HEK293 (cell line): ENCODE measurements at regions not wholly inside any gene's neighbourhood (a gene's known extent, or its start where the extent isn't known, plus 50 kb on each side); places are given as distances from the start of the nearest gene placed in this dataset.
A peak's percentile ranks its signal among the peaks of the same experiment; 100 is the strongest.

Experiments used
- CTCF ChIA-PET: fragments of 350-600 bp; formaldehyde crosslinking; extraction: SDS; loops from one replicate; lab custom pipeline; 2021; ENCODE audit warnings: antibody characterized with exemption; lab: Yijun Ruan, JAX
- POLR2A ChIA-PET: fragments of 300-600 bp; formaldehyde crosslinking; extraction: SDS; loops from one replicate; lab custom pipeline; 2020; ENCODE audit warnings: antibody characterized with exemption, inconsistent platforms; lab: Yijun Ruan, JAX
- H3K27ac ChIP-seq: fragments of 200-500 bp; sonication (Bioruptor generic); 2 replicates; pipeline ENCODE4 v1.5.1; 2014; ENCODE audit warnings: low read depth, low read length, control low read depth, inconsistent platforms; ENCODE audit errors: extremely low read depth
- H3K36me3 ChIP-seq, 2 experiments: fragments of 200-500 bp in 1 of 2; sonication (Bioruptor generic) in 1 of 2; 1 replicate in 1 of 2; 2 replicates in 1 of 2; pipeline ENCODE4 v1.5.1; 2014 to 2017; ENCODE audit warnings: inconsistent platforms in 2 of 2, low read length in 2 of 2; ENCODE audit not compliant: control insufficient read depth in 2 of 2, insufficient read depth in 1 of 2
- H3K4me1 ChIP-seq: fragments of 200-500 bp; sonication (Bioruptor generic); 2 replicates; pipeline ENCODE4 v1.5.1; 2014; ENCODE audit warnings: mild to moderate bottlenecking, low read length, inconsistent platforms; ENCODE audit not compliant: control insufficient read depth, insufficient read depth
- H3K4me3 ChIP-seq: 2 replicates; pipeline ENCODE4 v1.5.1; 2011; ENCODE audit warnings: low read depth, mild to moderate bottlenecking, control low read depth, low read length, moderate library complexity
- H3K9me3 ChIP-seq: fragments of 200-500 bp; sonication (Bioruptor generic); 2 replicates; pipeline ENCODE4 v1.5.1; 2014; ENCODE audit warnings: low read depth, low read length, inconsistent platforms; ENCODE audit not compliant: control insufficient read depth, insufficient read depth
- CTCF ChIP-seq: fragments of 450-650 bp; formaldehyde crosslinking; IDR thresholded peaks from 2 replicates; pipeline ENCODE4 v1.5.1; 2016; ENCODE audit warnings: missing biosample characterization, missing genetic modification characterization
- YY1 ChIP-seq: fragments of 450-650 bp; formaldehyde crosslinking; IDR thresholded peaks from 2 replicates; pipeline ENCODE4 v1.5.1; 2018; ENCODE audit warnings: missing biosample characterization, missing genetic modification characterization
- ZBTB17 ChIP-seq: fragments of 450-650 bp; formaldehyde crosslinking; IDR thresholded peaks from 2 replicates; pipeline ENCODE4 v1.5.1; 2016; ENCODE audit warnings: missing biosample characterization, missing genetic modification characterization
- ZBTB8A ChIP-seq: fragments of 450-650 bp; formaldehyde crosslinking; IDR thresholded peaks from 2 replicates; pipeline ENCODE4 v1.5.1; 2016; ENCODE audit warnings: missing biosample characterization, missing genetic modification characterization
- ZIC2 ChIP-seq: fragments of 450-650 bp; formaldehyde crosslinking; IDR thresholded peaks from 2 replicates; pipeline ENCODE4 v1.5.1; 2016; ENCODE audit warnings: missing biosample characterization, missing genetic modification characterization
- ZNF155 ChIP-seq: fragments of 450-650 bp; formaldehyde crosslinking; IDR thresholded peaks from 2 replicates; pipeline ENCODE4 v1.5.1; 2016; ENCODE audit warnings: missing biosample characterization, missing genetic modification characterization
- ZNF175 ChIP-seq: fragments of 450-650 bp; formaldehyde crosslinking; IDR thresholded peaks from 2 replicates; pipeline ENCODE4 v1.5.1; 2016; ENCODE audit warnings: missing biosample characterization, missing genetic modification characterization
- ZNF24 ChIP-seq: fragments of 450-650 bp; formaldehyde crosslinking; IDR thresholded peaks from 2 replicates; pipeline ENCODE4 v1.5.1; 2016; ENCODE audit warnings: missing biosample characterization, missing genetic modification characterization
- ZNF280C ChIP-seq: fragments of 450-650 bp; formaldehyde crosslinking; IDR thresholded peaks from 2 replicates; pipeline ENCODE4 v1.5.1; 2016; ENCODE audit warnings: missing biosample characterization, missing genetic modification characterization
- ZNF302 ChIP-seq: fragments of 450-650 bp; formaldehyde crosslinking; IDR thresholded peaks from 2 replicates; pipeline ENCODE4 v1.5.1; 2016; ENCODE audit warnings: missing biosample characterization, missing genetic modification characterization, low read depth
- ZNF350 ChIP-seq: fragments of 450-650 bp; formaldehyde crosslinking; IDR thresholded peaks from 2 replicates; pipeline ENCODE4 v1.5.0; 2017; ENCODE audit warnings: missing biosample characterization, mild to moderate bottlenecking, missing genetic modification characterization
- ZNF362 ChIP-seq: fragments of 450-650 bp; formaldehyde crosslinking; IDR thresholded peaks from 2 replicates; pipeline ENCODE4 v1.5.1; 2016; ENCODE audit warnings: missing biosample characterization, missing genetic modification characterization
- ZNF433 ChIP-seq: fragments of 450-650 bp; formaldehyde crosslinking; IDR thresholded peaks from 2 replicates; pipeline ENCODE4 v1.5.1; 2016; ENCODE audit warnings: missing biosample characterization, missing genetic modification characterization, low read depth
- TF ChIP-seq, protein P1 (sequence below): fragments of 450-650 bp; formaldehyde crosslinking; IDR thresholded peaks from 2 replicates; pipeline ENCODE4 v1.5.1; 2016; ENCODE audit warnings: missing biosample characterization, missing genetic modification characterization

- no peak overlapping the region for H3K4me3 ChIP-seq
- CTCF ChIA-PET = interaction anchor here (0.7 to 1.4 kb wide), 3 partner anchors 13 to 125 kb away, joined by 3 to 6 read pairs (median 4); no protein-coding TSS in a partner anchor
- no peaks in the 10 kb centered on the region for H3K36me3 ChIP-seq
- H3K27ac ChIP-seq = no peak overlapping the region
- no peaks in the 10 kb centered on the region for H3K9me3 ChIP-seq
- no peaks in the 10 kb centered on the region for H3K4me1 ChIP-seq
- TF ChIP-seq ZNF302 (tag by site-specific recombination) (no peak), ZNF362 (no peak), ZNF350 (tag by site-specific recombination) (no peak), YY1 (tag by site-specific recombination) (no peak)
- TF ChIP-seq, protein P1, sequence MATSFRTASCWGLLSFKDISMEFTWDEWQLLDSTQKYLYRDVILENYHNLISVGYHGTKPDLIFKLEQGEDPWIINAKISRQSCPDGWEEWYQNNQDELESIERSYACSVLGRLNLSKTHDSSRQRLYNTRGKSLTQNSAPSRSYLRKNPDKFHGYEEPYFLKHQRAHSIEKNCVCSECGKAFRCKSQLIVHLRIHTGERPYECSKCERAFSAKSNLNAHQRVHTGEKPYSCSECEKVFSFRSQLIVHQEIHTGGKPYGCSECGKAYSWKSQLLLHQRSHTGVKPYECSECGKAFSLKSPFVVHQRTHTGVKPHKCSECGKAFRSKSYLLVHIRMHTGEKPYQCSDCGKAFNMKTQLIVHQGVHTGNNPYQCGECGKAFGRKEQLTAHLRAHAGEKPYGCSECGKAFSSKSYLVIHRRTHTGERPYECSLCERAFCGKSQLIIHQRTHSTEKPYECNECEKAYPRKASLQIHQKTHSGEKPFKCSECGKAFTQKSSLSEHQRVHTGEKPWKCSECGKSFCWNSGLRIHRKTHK (tag by site-specific recombination) = no peak
- POLR2A ChIA-PET = no interaction called here
These were observed 208.6 kb downstream of the HRH4 start for GRCh38 chr18:24669015-24669414.

- no peaks in the 10 kb centered on the region for H3K4me1 ChIP-seq
- no peak overlapping the region for H3K27ac ChIP-seq
- no peaks in the 10 kb centered on the region for H3K36me3 ChIP-seq
- H3K4me3 ChIP-seq = no peak overlapping the region
- ChIA-PET POLR2A (no interaction called here), CTCF (interaction anchor here (1.4 kb wide), 1 partner anchor 126 kb away, joined by 6 read pairs; no protein-coding TSS in a partner anchor)
- no peak for TF ChIP-seq ZNF155 (tag by site-specific recombination)
- no peak for TF ChIP-seq ZIC2 (tag by site-specific recombination)
- no peak for TF ChIP-seq ZNF175 (tag by site-specific recombination)
- no peak for TF ChIP-seq ZNF433
- TF ChIP-seq ZBTB8A (tag by site-specific recombination) = no peak
- H3K9me3 ChIP-seq = no peaks in the 10 kb centered on the region
These were observed 209.1 kb downstream of the HRH4 start for GRCh38 chr18:24669502-24669901.

DNA sequence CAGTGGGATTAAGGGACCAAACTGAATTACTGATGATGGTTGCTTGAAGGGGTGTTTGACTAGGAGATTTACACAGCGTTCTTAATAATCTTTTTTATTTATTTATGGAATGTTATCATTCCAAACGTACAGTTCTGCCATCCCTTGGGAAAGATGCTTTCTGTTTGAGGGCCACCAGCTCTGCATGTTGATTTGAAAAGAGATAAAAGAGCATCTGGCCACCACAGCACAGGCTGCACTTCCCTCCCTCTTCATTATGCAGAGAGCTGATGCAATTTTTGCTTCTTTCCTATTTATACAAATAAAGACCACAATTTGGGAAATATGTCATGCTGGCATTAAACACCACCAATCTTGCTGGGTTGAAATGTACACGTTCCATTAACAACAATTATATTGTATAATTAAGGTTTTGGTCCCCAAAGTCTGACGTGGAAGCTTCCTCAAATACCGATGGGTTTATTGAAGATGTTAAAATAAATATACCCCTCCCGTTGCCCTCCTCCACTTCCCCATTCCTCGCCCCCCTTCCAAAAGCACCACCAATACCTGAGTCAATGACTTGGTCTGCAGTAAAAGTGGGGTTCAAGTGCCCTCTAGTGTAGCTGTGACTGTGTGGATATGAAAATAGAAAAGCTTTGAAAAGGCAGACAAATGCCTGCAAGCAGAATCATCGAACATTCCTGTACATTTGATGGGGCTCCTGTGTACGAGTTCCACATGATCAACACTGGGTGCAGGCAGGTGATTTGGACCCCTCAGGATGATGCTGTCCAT is 211.9 kb downstream of the HRH4 start:
- TF ChIP-seq ZBTB8A (tag by site-specific recombination) = no peak
- TF ChIP-seq ZBTB17 = 0 out of 2 replicates have a peak, but pooled peaks have one; percentile 19
- no peak for TF ChIP-seq ZNF24 (tag by site-specific recombination)
- peak; percentile 58; the same call in 1 of the 2 replicates for TF ChIP-seq CTCF (tag by site-specific recombination)
- TF ChIP-seq ZNF280C = no peak
- Histone ChIP-seq H3K4me3 (no peak overlapping the region), H3K27ac (no peak overlapping the region), H3K4me1 (no peaks in the 10 kb centered on the region), H3K36me3 (no peaks in the 10 kb centered on the region), H3K9me3 (no peaks in the 10 kb centered on the region)
- CTCF ChIA-PET = interaction anchor here (0.7 to 1.3 kb wide), 4 partner anchors 40 to 311 kb away, joined by 3 to 4 read pairs (median 3); no protein-coding TSS in a partner anchor
- POLR2A ChIA-PET = interaction anchor here (0.6 to 0.7 kb wide), 2 partner anchors 32 to 35 kb away, joined by 3 to 4 read pairs; no protein-coding TSS in a partner anchor
